Stimulated activated CD4-positive, alpha-beta T cell treated with anti-CD3 and anti-CD28 coated beads, TNF-alpha, amount 100 ng/mL, for 48 hours (primary cell): ENCODE measurements at regions not wholly inside any gene's neighbourhood (a gene's known extent, or its start where the extent isn't known, plus 50 kb on each side); places are given as distances from the start of the nearest gene placed in this dataset.
"Not testable (repeated sequence)": the region's sequence is repeated elsewhere in the genome, so short reads cannot be mapped to it uniquely, and the experiment has no call there.

Source experiments
- DNase-seq, 3 donors: peaks; one replicate each; pipeline ENCODE4 v3.0.0-alpha.2; 2020; ENCODE audit warnings: low read depth in 3 of 3

GRCh38 chr22:25281675-25282345, 62.4 kb downstream of the CRYBB2 start:
- DNase-seq, result no peak

- DNase-seq, result no peak
These were observed 62.9 kb downstream of the CRYBB2 start for GRCh38 chr22:25282346-25282670.

GRCh38 chr22:25282671-25283561, 63.5 kb downstream of the CRYBB2 start:
- no peak for DNase-seq

GRCh38 chr22:25288481-25288880, 69.0 kb downstream of the CRYBB2 start:
- not testable (repeated sequence) for DNase-seq

- not testable (repeated sequence) for DNase-seq
These were observed 82.5 kb downstream of the CRYBB2 start for GRCh38 chr22:25301912-25302311.

- not testable (repeated sequence) for DNase-seq
These were observed 90.1 kb downstream of the CRYBB2 start for GRCh38 chr22:25309586-25309985.

GRCh38 chr22:25311924-25312323, 92.5 kb downstream of the CRYBB2 start:
- not testable (repeated sequence) for DNase-seq

- no peak for DNase-seq
These were observed 98.8 kb downstream of the CRYBB2 start for GRCh38 chr22:25318081-25318823.

- no peak for DNase-seq
These were observed 107.7 kb downstream of the CRYBB2 start for GRCh38 chr22:25327018-25327755.

GRCh38 chr22:25331050-25331449, 111.6 kb downstream of the CRYBB2 start:
- DNase-seq, result no peak

GRCh38 chr22:25331911-25332310, 112.5 kb downstream of the CRYBB2 start:
- DNase-seq, result not testable (repeated sequence)

- no peak for DNase-seq
These were observed 112.9 kb downstream of the CRYBB2 start for GRCh38 chr22:25332386-25332785.

GRCh38 chr22:25334162-25334490, 114.7 kb downstream of the CRYBB2 start:
- DNase-seq, result peak; percentile 36 to 58 (median 42)

GRCh38 chr22:25334631-25335030, 115.2 kb downstream of the CRYBB2 start:
- not testable (repeated sequence) for DNase-seq

- DNase-seq, result not testable (repeated sequence)
These were observed 115.8 kb downstream of the CRYBB2 start for GRCh38 chr22:25335276-25335675.

- not testable (repeated sequence) for DNase-seq
These were observed 121.1 kb downstream of the CRYBB2 start for GRCh38 chr22:25340536-25340935.

GRCh38 chr22:25344366-25344765, 124.9 kb downstream of the CRYBB2 start:
- not testable (repeated sequence) for DNase-seq

GRCh38 chr22:25346859-25347751, 127.7 kb downstream of the CRYBB2 start:
- no peak for DNase-seq

GRCh38 chr22:25347752-25348102, 128.3 kb downstream of the CRYBB2 start:
- DNase-seq, result no peak

- no peak for DNase-seq
These were observed 129.0 kb downstream of the CRYBB2 start for GRCh38 chr22:25348391-25348790.

GRCh38 chr22:25348996-25349395, 129.6 kb downstream of the CRYBB2 start:
- DNase-seq, result not testable (repeated sequence)
